ENCODE measurements at regions not wholly inside any gene's neighbourhood (a gene's known extent, or its start where the extent isn't known, plus 50 kb on each side); places are given as distances from the start of the nearest gene placed in this dataset.

DNA sequence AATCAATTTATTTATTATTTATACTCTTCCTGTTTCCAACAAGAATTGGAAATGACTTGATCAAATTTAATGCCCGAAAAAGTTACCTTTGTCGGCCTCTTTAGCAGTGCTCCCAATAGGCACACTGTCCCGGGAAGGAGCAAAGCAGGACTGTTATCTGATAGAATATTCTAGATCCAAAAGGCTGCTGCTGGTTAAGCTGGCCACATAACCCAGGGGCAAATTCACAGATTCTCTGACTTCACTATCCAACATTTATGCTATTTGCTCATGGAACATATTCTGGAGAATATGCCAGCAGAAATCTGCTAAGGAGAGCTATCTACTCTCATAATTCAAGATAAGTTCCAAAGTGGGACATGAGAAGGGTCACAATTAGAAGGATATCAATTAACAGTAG is 100.2 kb upstream of the DMAC1 start:
- no peak for DNase-seq (ENCODE audit: low read depth)
- H3K4me3 ChIP-seq (replicated peaks; ENCODE audit: low read depth, low read length), result no peak overlapping the region
- TF ChIP-seq, protein P1, sequence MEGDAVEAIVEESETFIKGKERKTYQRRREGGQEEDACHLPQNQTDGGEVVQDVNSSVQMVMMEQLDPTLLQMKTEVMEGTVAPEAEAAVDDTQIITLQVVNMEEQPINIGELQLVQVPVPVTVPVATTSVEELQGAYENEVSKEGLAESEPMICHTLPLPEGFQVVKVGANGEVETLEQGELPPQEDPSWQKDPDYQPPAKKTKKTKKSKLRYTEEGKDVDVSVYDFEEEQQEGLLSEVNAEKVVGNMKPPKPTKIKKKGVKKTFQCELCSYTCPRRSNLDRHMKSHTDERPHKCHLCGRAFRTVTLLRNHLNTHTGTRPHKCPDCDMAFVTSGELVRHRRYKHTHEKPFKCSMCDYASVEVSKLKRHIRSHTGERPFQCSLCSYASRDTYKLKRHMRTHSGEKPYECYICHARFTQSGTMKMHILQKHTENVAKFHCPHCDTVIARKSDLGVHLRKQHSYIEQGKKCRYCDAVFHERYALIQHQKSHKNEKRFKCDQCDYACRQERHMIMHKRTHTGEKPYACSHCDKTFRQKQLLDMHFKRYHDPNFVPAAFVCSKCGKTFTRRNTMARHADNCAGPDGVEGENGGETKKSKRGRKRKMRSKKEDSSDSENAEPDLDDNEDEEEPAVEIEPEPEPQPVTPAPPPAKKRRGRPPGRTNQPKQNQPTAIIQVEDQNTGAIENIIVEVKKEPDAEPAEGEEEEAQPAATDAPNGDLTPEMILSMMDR (IDR thresholded peaks at IDR 0.05; ENCODE audit: low read length, missing control alignments), result no peak

DNA sequence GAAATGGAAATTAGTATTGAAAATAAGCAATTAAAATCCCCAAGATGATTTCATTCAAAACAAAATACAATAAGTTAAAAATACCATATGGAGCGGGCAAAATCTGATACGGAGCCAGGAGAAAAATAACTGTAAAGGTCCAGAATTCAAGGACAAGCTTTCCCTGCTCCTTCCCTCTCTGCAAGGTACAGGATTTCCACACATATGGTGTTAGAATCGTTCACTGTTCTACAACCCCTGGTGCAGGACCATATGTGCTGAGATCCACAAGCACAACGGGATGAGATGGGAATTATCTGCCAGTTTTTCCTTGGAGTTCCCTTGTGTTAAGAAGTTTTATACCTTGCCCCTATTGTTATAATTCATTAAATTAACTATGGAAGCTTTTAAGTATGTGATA is 94.7 kb upstream of the DMAC1 start:
- DNase-seq (ENCODE audit: low read depth), result no peak
- TF ChIP-seq, protein P1 (IDR thresholded peaks at IDR 0.05; ENCODE audit: low read length, missing control alignments), result no peak
- H3K4me3 ChIP-seq (replicated peaks; ENCODE audit: low read depth, low read length), result no peak overlapping the region

DNA sequence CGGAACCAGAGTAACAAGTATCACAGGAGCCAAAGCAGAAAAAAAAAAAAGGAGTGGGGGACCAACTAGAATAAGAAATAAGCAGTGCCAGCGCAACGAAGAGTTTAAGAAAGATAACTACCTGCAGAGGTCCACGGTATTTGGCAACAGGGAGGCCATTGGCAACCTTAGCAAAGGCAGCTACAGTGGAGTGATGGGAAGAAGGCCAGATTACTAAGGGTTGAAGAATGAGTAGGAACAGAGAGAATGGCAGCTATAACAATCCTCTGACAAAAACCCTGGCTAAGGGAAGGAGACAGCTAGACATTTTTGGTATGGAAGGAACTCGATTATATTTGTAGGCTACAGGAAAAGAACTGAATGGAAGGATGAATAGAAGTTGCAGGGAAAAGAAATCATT is 93.4 kb upstream of the DMAC1 start:
- DNase-seq (ENCODE audit: low read depth), result no peak
- no peak overlapping the region for H3K4me3 ChIP-seq (replicated peaks; ENCODE audit: low read depth, low read length)
- TF ChIP-seq, protein P1 (IDR thresholded peaks at IDR 0.05; ENCODE audit: low read length, missing control alignments), result no peak

DNA sequence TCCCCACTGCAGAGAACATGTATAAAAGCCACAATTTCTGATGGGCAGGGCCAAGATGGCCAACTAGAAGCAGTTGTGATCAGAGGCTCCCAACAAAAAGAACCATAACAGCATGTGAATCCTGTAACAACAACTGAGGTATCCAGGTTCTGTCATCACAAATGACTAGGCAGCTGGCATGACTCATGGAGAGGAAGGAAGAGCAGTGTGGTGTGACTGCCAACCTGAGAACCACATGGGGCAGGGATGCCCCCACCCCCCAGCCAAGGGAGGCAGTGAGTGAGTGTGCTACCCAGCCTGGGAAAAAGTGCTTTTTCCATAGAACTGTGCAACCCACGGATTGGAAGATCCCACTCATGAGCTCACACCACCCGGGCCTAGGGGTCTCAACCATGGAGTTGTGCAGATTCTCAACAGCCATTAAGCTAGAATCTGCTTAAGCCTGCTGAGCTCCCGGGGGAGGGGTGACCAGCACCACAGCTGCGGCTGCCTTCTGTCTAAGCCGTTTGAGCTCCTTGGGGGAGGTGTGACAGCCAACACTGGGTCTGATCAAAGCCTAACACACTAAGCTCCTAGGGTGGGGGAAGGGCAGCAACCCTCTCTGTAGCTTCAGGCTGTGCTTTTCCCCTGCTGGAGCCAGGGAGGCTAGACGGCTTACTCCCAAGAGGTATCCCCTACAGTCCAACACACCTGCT is 80.1 kb upstream of the DMAC1 start:
- TF ChIP-seq, protein P1 (IDR thresholded peaks at IDR 0.05; ENCODE audit: low read length, missing control alignments), result no peak
- DNase-seq (ENCODE audit: low read depth), result no peak
- H3K4me3 ChIP-seq (replicated peaks; ENCODE audit: low read depth, low read length), result no peak overlapping the region

DNA sequence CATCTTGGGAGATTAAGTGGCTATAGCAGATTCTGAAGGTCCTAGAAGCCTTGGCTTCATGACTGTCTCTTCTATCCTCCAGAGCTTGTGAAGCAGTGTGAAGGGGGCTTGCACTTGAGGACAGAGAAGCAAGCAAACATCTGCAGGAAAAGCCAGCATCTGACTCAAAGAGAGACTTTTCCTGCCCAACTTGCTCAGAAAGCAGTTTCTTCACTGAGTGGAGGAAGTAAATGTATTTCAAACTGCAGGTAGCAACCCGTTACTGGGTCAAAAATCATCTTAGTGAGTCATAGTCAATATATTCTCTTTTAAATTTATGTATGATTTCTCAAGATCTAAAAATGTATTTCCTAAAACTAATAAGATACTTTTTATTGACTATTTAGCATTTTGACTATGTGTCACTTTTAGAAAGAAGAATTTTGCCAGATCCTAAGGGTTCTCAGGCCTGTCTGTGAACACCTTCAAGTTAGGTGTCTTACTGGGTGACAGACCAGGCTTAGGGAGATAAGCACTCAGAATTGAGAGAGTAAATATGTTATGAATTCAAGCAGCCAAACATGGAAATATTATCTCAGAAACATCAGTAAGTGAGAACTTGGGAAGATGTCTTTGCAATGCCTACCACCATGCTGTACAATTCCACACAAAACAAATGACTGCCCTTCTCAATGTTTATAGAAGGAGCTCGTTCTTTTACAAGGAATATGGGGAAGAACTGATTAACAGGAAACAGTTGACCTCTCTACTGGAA is 72.6 kb upstream of the DMAC1 start:
- no peak overlapping the region for H3K4me3 ChIP-seq (replicated peaks; ENCODE audit: low read depth, low read length)
- TF ChIP-seq, protein P1 (IDR thresholded peaks at IDR 0.05; ENCODE audit: low read length, missing control alignments), result no peak
- DNase-seq (ENCODE audit: low read depth), result no peak

DNA sequence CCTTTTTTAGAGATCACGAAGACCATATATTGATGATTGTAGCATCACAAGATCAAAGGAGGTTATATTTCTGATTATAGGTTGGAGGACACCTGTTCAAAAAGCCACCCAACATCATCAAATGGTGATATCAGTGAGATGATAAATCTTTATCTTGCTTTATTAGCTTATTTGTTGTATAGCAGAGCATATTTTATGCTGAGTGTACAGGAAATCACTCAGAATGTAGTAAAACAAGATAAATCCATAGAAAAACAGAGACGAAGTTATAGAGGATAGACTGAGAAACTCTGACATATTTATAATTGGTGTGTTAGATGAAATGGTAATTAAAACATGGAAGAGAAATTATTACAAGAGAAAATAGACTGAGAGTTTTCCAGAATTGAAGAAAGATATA is 69.8 kb upstream of the DMAC1 start:
- no peak for DNase-seq (ENCODE audit: low read depth)
- TF ChIP-seq, protein P1 (IDR thresholded peaks at IDR 0.05; ENCODE audit: low read length, missing control alignments), result no peak
- no peak overlapping the region for H3K4me3 ChIP-seq (replicated peaks; ENCODE audit: low read depth, low read length)
